ENCODE measurements at regions not wholly inside any gene's neighbourhood (a gene's known extent, or its start where the extent isn't known, plus 50 kb on each side); places are given as distances from the start of the nearest gene placed in this dataset.

DNA sequence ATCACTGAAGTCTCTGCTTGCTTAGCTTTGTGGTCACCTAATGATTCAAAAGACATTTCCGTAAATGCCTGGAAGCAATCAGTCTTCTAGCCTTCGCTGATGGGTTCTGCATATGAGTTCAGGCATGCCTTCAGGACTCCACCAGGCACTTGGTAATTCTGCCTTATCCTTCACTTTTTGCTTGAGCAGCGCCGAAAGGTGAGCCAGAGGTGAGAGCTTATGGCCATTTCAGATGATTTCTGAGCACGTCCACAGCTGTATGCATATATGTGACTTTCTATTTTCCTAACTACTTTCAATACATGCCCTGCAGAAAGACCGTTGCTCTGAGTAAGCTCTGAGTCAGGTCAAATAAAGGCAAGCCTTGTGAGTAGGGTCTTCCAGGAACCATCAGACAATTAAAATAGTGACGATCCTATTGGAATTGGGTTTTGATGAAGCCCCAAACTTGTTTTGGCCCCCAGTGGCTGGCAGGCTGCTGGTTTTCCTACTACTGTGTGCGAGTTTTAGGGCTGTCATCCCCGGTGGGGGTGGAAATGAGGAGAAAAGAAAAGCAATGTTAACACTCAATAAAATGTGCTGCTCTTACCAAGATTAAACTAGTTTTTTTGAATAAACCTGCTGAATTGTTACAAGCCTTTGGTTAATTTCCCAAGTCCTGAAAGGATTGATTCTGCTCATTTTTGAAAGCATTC lies 154.4 kb upstream of the AKR1E2 start:
- Mint-ChIP-seq H3K27me3 (peaks cover 15% of the 10 kb centered on the region), H3K36me3 (no peaks in the 10 kb centered on the region), H3K4me3 (no peak overlapping the region), H3K9me3 (ENCODE audit: low read depth) (no peaks in the 10 kb centered on the region), H3K4me1 (ENCODE audit: low read depth) (no peaks in the 10 kb centered on the region), H3K27ac (no peak overlapping the region)

DNA sequence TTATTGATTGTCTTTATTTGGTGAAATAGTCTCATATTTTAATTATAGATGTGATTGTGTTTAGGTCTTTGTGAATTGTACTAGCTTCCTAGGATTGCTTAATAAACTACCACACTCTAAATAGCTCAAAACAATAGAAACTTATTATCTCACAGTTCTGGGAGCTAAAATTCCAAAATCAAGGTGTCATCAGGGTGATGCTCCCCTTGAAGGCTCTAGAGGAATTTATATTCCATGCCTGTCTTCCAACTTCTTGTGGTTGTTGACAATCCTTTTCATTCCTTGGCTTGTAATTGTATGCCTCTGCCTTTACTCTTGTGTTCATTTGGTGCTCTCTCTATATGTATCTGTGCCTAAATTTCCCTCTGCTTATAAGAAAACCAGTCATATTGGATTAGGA lies 155.3 kb upstream of the AKR1E2 start:
- no peaks in the 10 kb centered on the region for H3K36me3 Mint-ChIP-seq
- H3K4me1 Mint-ChIP-seq (ENCODE audit: low read depth): no peaks in the 10 kb centered on the region
- no peaks in the 10 kb centered on the region for H3K9me3 Mint-ChIP-seq (ENCODE audit: low read depth)
- peaks cover 15% of the 10 kb centered on the region for H3K27me3 Mint-ChIP-seq
- H3K4me3 Mint-ChIP-seq: no peak overlapping the region
- H3K27ac Mint-ChIP-seq: no peak overlapping the region

DNA sequence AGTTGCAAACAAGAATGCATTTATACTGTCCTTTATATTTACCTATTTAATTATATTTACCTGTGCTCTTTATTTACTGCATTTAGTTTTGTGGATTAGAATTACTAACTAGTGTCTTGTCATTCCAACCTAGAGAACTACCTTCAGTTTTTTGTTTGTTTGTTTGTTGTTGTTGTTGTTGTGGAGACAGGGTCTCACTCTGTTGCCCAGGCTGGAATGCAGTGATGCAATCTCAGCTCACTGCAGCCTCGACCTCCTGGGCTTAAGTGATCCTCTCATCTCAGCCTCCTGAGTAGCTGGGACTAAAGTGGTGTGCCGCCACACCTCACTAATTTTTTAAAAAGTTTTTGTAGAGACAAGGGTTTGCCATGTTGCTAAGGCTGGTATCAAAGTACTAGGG lies 156.4 kb upstream of the AKR1E2 start:
- Mint-ChIP-seq H3K4me1 (ENCODE audit: low read depth) (no peaks in the 10 kb centered on the region), H3K27me3 (peaks cover 12% of the 10 kb centered on the region), H3K27ac (no peak overlapping the region), H3K36me3 (no peaks in the 10 kb centered on the region), H3K4me3 (no peak overlapping the region), H3K9me3 (ENCODE audit: low read depth) (no peaks in the 10 kb centered on the region)

DNA sequence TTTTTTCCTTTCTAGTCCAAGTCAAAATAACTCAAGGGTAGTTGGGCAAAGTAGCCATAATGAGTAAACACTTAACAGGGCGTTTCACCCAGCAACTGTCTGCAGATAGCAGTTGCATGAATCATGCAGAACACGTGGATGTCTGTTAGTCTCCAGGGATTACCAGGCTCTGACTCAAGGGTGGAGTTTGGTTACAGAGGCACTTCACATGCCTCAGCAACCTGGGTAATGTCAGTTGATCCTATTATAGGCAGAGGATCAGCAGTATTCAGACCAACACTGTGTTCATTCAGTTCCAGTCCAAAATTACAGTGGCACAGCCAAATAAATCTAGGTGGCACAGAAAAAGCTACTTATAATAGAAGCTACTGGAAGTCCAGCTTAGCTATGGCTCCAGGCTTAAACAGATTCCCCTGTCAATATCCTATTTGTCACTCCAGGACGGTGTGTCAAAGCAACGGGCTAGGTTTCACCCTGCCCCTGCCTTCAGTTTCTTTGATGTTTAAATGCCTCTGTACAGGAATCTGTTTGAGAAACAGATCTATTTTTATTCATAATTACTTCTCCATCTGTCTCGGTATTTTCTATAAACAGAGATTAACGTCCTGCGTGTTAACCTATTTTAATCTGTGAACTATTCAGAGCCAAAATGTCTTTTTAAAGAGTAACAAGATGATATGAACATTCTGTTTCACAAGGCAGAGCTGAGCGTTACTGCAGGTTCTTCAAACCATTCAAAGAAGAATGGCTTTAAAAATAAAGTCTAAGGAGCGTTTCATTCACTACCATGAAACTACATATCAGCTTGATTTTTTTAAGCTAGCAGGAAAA lies 162.6 kb upstream of the AKR1E2 start:
- no peak overlapping the region for H3K4me3 Mint-ChIP-seq
- H3K27ac Mint-ChIP-seq: no peak overlapping the region
- H3K9me3 Mint-ChIP-seq (ENCODE audit: low read depth): no peaks in the 10 kb centered on the region
- H3K36me3 Mint-ChIP-seq: no peaks in the 10 kb centered on the region
- H3K27me3 Mint-ChIP-seq: peaks cover 3% of the 10 kb centered on the region
- no peaks in the 10 kb centered on the region for H3K4me1 Mint-ChIP-seq (ENCODE audit: low read depth)

DNA sequence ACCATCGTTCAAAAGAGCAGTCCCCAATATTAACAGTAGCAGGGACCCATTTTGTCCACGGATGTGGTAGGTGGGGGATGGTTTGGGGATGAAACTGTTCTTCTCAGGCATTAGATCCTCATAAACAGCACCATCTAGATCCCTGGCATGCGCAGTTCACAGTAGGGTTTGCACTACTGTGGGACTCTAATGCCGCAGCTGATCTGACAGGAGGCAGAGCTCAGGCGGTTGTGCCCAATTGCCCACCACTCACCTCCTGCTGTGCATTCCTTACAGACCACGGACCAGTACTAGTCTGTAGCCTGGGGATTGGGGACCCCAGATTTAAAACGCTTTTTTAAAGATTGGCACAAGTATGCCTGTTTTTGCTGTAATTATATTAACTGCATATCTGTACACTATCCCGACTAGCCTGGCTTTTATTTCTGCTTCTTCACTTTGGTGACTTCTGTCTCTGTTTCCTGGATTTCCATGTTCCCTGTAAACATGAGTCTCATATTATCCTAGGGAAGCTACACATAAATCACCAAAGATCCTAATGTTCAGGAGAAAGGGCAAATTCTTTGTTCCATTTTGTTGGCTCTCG lies 163.3 kb upstream of the AKR1E2 start:
- no peaks in the 10 kb centered on the region for H3K9me3 Mint-ChIP-seq (ENCODE audit: low read depth)
- no peak overlapping the region for H3K27ac Mint-ChIP-seq
- no peak overlapping the region for H3K4me3 Mint-ChIP-seq
- H3K4me1 Mint-ChIP-seq (ENCODE audit: low read depth): no peaks in the 10 kb centered on the region
- peaks cover 3% of the 10 kb centered on the region for H3K27me3 Mint-ChIP-seq
- H3K36me3 Mint-ChIP-seq: no peaks in the 10 kb centered on the region

DNA sequence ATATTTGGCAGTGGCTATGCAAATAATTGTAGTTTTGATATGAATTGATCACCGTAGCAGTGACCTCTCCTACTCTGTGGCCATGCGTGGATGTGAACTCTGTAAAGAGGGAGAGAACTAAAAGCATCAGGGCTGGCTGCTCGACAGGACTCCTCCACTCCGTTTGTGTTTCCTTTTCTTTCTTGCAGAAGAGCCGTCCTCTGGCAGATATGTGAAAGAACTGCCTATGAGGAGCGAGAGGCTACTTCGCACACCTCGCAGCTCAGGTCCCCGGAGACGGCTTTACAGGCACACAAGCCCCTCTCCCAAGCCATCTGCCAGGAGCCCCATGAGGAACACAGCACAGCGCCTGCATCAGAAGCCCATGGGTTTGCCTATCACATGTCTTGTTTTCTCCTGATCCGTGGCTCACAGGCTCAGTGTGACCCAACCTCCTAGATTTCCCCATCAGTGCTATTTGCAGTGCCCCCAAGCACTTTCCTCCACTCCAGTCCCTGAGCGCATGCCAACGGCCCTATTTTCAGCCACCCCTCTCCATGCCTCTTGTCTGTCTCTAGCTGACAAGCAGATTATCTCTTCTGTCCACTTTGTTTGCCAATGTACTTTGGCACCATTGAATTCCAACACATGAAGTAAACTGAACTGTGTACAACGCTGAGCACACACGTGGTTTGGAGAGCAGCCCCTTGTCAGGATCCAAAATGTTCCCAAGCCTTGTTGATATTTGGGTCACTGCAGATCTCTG lies 164.3 kb upstream of the AKR1E2 start:
- no peaks in the 10 kb centered on the region for H3K9me3 Mint-ChIP-seq (ENCODE audit: low read depth)
- peaks cover 3% of the 10 kb centered on the region for H3K27me3 Mint-ChIP-seq
- no peak overlapping the region for H3K4me3 Mint-ChIP-seq
- no peaks in the 10 kb centered on the region for H3K4me1 Mint-ChIP-seq (ENCODE audit: low read depth)
- H3K27ac Mint-ChIP-seq: no peak overlapping the region
- H3K36me3 Mint-ChIP-seq: no peaks in the 10 kb centered on the region

DNA sequence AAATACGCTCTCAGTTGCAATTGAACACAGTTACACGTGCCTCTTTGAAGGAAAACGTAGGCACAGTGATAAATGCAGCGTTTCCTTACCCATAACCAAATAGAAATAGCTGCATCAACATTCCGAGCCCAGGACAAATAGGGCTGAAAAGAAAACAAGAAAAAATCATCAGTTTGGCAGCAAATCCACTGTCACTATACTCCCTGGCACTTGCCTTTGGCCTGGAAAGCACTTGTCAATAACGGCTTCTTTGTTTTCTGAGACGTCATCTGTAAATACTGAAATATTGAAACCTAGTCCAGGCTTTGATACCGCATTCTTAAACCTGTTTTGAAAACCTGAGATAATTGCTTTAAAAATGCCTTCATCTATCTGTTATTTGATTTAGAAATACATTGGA lies 167.2 kb upstream of the AKR1E2 start:
- H3K27me3 Mint-ChIP-seq: peaks cover 3% of the 10 kb centered on the region
- H3K4me1 Mint-ChIP-seq (ENCODE audit: low read depth): peaks cover under 1% of the 10 kb centered on the region
- H3K4me3 Mint-ChIP-seq: no peak overlapping the region
- H3K36me3 Mint-ChIP-seq: no peaks in the 10 kb centered on the region
- H3K27ac Mint-ChIP-seq: no peak overlapping the region
- H3K9me3 Mint-ChIP-seq (ENCODE audit: low read depth): no peaks in the 10 kb centered on the region

DNA sequence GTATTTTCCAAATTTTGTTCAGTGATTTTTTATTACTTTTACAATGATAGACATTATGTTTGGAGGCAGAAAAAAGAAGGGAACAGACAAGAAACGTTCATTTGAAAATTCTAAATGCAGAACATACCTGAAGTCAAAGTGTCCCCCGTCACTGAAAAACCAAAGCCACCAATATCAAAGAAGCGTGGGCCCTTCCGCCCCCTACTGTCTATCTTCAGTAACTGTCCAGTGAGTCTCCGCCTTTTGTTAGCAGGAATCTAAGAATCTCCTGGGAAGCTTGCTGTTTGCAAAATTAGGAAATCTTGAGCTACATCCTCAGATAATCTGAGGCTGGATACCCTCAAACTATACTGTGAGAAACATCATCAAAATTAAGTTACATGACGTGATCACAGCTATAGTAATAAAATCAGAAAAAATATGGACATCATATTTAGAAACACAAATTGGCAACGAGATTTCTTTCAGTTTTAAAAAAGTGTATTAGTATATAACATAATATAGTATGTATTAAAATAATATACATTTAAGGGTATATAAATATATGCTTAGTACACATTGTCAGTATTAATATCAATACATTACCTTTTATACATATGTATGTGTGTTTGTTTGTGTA lies 169.3 kb upstream of the AKR1E2 start:
- Mint-ChIP-seq H3K36me3 (no peaks in the 10 kb centered on the region), H3K4me3 (no peak overlapping the region), H3K27me3 (peaks cover 3% of the 10 kb centered on the region), H3K4me1 (ENCODE audit: low read depth) (peaks cover 13% of the 10 kb centered on the region), H3K9me3 (ENCODE audit: low read depth) (no peaks in the 10 kb centered on the region), H3K27ac (no peak overlapping the region)

DNA sequence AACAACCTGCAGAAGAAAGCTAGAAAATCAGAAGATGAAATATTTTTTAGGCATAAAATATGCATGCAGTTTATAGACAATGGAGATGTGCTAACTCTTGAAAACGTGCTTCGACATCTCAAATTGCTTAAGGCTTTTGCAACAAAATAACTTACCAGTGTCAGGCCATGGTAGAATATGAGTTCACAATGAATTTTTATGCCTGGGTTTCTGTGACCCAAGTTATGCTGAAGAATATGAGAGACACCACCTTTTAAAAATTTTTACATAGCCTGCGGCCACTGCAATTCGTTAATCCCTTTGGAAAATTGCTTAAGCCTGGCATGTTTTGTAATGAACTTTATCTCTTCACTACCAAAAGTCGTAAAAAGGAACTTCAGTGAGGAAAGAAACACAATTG lies 170.1 kb upstream of the AKR1E2 start:
- Mint-ChIP-seq H3K27ac (no peak overlapping the region), H3K4me1 (ENCODE audit: low read depth) (peaks cover 22% of the 10 kb centered on the region), H3K27me3 (peaks cover 3% of the 10 kb centered on the region), H3K9me3 (ENCODE audit: low read depth) (no peaks in the 10 kb centered on the region), H3K4me3 (no peak overlapping the region), H3K36me3 (no peaks in the 10 kb centered on the region)

DNA sequence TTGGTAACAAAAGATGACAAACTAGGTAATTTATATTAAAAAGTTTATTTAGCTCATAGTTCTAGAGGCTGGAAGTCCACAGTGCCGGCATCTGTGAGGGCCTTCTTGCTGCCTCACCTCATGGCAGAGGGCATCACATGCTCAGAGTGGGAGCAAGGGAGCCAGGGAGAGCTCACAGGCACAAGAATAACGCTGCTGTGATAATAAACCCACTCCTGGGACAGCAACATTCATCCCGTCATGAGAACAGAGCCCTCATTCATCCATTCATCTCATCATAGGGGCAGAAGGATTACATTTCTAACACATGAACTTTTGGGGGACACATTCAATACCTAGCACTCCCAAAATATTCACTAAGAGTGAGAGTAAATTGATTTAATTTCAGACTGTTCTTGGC lies 170.6 kb upstream of the AKR1E2 start:
- H3K36me3 Mint-ChIP-seq: no peaks in the 10 kb centered on the region
- H3K4me1 Mint-ChIP-seq (ENCODE audit: low read depth): peaks cover 22% of the 10 kb centered on the region
- no peak overlapping the region for H3K27ac Mint-ChIP-seq
- H3K4me3 Mint-ChIP-seq: no peak overlapping the region
- peaks cover under 1% of the 10 kb centered on the region for H3K27me3 Mint-ChIP-seq
- no peaks in the 10 kb centered on the region for H3K9me3 Mint-ChIP-seq (ENCODE audit: low read depth)

DNA sequence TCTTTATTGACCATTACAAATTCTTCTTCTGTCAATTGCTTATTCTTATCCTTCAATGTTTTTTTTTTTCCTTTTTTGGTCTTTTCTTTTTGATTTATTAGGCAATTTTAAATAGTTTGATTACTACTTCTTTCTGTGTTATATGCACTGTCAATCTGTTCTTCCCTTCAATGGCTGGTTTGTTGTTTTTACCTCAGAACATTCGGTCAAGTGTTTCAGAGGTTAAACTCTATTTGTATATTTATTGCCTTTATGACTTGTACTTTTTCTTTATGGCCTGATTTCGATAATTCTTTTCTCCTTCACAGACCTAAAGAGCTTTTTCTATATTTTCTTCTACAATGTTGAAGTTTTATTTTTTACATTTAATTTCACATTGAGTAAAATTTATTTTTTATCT lies 171.5 kb upstream of the AKR1E2 start:
- Mint-ChIP-seq H3K4me1 (ENCODE audit: low read depth) (peaks cover 26% of the 10 kb centered on the region), H3K27ac (no peak overlapping the region), H3K4me3 (no peak overlapping the region), H3K9me3 (ENCODE audit: low read depth) (no peaks in the 10 kb centered on the region), H3K27me3 (no peaks in the 10 kb centered on the region), H3K36me3 (no peaks in the 10 kb centered on the region)

DNA sequence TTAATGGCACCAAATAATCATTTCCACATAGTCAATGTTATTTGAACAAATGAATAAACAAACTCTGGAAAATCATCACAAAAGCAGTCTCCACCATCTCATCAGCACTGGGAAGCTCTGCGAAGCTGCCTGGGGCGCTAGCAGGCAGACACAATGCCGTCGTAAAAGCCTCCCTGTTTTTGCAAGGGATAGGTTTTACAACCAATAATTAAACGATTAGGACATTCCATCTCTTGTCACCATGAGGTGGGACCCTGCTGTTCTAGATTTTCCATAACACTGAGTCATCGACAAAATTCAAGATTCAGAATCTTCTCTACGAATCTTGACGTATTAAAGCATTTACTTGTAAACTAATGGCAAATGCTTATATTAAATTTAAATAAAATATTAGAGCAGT lies 172.8 kb upstream of the AKR1E2 start:
- no peaks in the 10 kb centered on the region for H3K9me3 Mint-ChIP-seq (ENCODE audit: low read depth)
- no peak overlapping the region for H3K27ac Mint-ChIP-seq
- no peak overlapping the region for H3K4me3 Mint-ChIP-seq
- no peaks in the 10 kb centered on the region for H3K36me3 Mint-ChIP-seq
- H3K4me1 Mint-ChIP-seq (ENCODE audit: low read depth): peaks cover 26% of the 10 kb centered on the region
- no peaks in the 10 kb centered on the region for H3K27me3 Mint-ChIP-seq

DNA sequence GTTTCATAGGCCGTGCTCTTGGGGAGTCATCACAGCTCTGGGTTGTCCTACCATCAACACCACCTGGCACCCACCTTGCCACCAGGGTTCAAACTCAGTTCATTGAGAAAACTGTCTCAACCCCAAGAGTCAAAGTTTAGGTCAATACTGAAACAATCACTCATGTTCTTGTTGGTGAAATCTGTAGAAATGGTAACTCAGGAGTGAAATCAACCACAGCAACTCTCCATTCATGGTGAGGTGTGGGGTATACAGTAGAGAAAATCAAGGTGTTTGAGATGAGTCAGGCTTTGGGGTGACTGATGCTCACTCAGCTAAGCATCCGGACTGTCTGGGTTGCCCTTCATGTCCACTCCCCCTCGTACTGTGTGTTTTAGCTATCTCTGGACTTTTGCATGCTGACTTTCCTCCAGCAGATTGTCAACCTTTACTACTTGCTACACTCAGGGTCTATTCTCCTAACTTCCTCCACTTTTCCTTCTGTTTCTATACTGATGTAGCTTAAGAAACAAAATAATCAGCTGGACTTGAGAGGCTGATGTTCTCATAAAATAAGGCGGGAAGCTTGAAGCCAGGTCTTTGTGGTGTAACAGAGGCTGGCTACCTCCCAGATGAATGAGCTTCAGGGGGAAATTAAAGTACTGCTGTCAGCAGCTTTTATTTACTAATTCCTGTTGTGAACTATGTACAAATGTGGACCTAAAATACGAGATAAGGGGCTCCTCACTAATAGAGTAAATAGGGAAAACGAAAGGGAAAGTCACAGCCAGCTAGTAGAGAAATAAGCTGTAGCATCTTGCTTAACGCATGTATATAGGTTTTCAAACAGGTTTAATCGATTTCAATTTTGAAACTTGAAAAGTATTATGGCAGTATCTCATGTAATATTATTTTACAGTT lies 173.6 kb upstream of the AKR1E2 start:
- H3K4me1 Mint-ChIP-seq (ENCODE audit: low read depth): peaks cover 26% of the 10 kb centered on the region
- H3K36me3 Mint-ChIP-seq: no peaks in the 10 kb centered on the region
- H3K27ac Mint-ChIP-seq: peak overlapping the region; percentile 98
- H3K9me3 Mint-ChIP-seq (ENCODE audit: low read depth): no peaks in the 10 kb centered on the region
- H3K27me3 Mint-ChIP-seq: no peaks in the 10 kb centered on the region
- H3K4me3 Mint-ChIP-seq: peak overlapping the region; percentile 41

Data from activated naive CD8-positive, alpha-beta T cell (primary cell).